Astrocyte (in vitro differentiated cells and primary cell): ENCODE measurements at regions not wholly inside any gene's neighbourhood (a gene's known extent, or its start where the extent isn't known, plus 50 kb on each side); places are given as distances from the start of the nearest gene placed in this dataset.

Experiments used
- DNase-seq: peaks from one replicate; pipeline ENCODE4 v3.0.0-alpha.2; 2010; ENCODE audit warnings: low read depth
- FAIRE-seq: peaks from 2 replicates; lab custom pipeline; 2011; peaks lifted over from hg19 to GRCh38; lab: Jason Lieb, UNC
- H2AFZ ChIP-seq: 2 replicates; pipeline ENCODE4 v1.6.0; 2012; ENCODE audit warnings: low read depth, low read length, inconsistent platforms
- H3K27ac ChIP-seq: 2 replicates; pipeline ENCODE4 v1.5.1; 2011; ENCODE audit warnings: low read depth, low read length, inconsistent platforms
- H3K27me3 ChIP-seq: 2 replicates; pipeline ENCODE4 v1.6.0; 2011; ENCODE audit warnings: low read length, inconsistent platforms; ENCODE audit not compliant: insufficient read depth
- H3K36me3 ChIP-seq: 2 replicates; pipeline ENCODE4 v1.5.1; 2011; ENCODE audit warnings: low read length, inconsistent platforms; ENCODE audit not compliant: insufficient read depth
- H3K4me1 ChIP-seq: 2 replicates; pipeline ENCODE4 v1.5.1; 2011; ENCODE audit warnings: low read length, inconsistent platforms; ENCODE audit not compliant: insufficient read depth
- H3K4me2 ChIP-seq: 2 replicates; pipeline ENCODE4 v1.6.0; 2012; ENCODE audit warnings: low read length, inconsistent platforms
- H3K4me3 ChIP-seq: 2 replicates; pipeline ENCODE4 v1.5.1; 2011; ENCODE audit warnings: low read depth, mild to moderate bottlenecking, low read length, inconsistent platforms; ENCODE audit not compliant: insufficient read depth
- H3K79me2 ChIP-seq: 2 replicates; pipeline ENCODE4 v1.6.0; 2012; ENCODE audit warnings: mild to moderate bottlenecking, low read length, inconsistent platforms; ENCODE audit not compliant: insufficient read depth
- H3K9ac ChIP-seq: 2 replicates; pipeline ENCODE4 v1.6.0; 2012; ENCODE audit warnings: mild to moderate bottlenecking, low read length, inconsistent platforms
- H3K9me3 ChIP-seq: 2 replicates; pipeline ENCODE4 v1.5.1; 2012; ENCODE audit warnings: low read depth, mild to moderate bottlenecking, low read length, inconsistent platforms; ENCODE audit not compliant: insufficient read depth
- H4K20me1 ChIP-seq: 2 replicates; pipeline ENCODE4 v1.6.0; 2012; ENCODE audit warnings: low read length, inconsistent platforms; ENCODE audit not compliant: insufficient read depth
- H3K27ac Mint-ChIP-seq: one replicate; pipeline ENCODE4 v1.8.0; 2021; ENCODE audit warnings: mild to moderate bottlenecking, mixed read lengths; ENCODE audit not compliant: unreplicated experiment
- H3K27me3 Mint-ChIP-seq: one replicate; pipeline ENCODE4 v1.8.0; 2021; ENCODE audit warnings: low read depth, mixed read lengths; ENCODE audit not compliant: unreplicated experiment
- H3K36me3 Mint-ChIP-seq: one replicate; pipeline ENCODE4 v1.8.0; 2021; ENCODE audit warnings: low read depth, mixed read lengths; ENCODE audit not compliant: unreplicated experiment
- H3K4me1 Mint-ChIP-seq: one replicate; pipeline ENCODE4 v1.8.0; 2021; ENCODE audit warnings: low read depth, mixed read lengths; ENCODE audit not compliant: unreplicated experiment
- H3K4me3 Mint-ChIP-seq: one replicate; pipeline ENCODE4 v1.8.0; 2021; ENCODE audit warnings: mild to moderate bottlenecking, moderate library complexity, mixed read lengths; ENCODE audit not compliant: unreplicated experiment
- H3K9me3 Mint-ChIP-seq: one replicate; pipeline ENCODE4 v1.8.0; 2021; ENCODE audit warnings: mild to moderate bottlenecking, mixed read lengths; ENCODE audit not compliant: unreplicated experiment
- CTCF ChIP-seq: IDR thresholded peaks from 2 replicates; pipeline ENCODE4 v1.5.1; 2011; ENCODE audit warnings: low read depth, mild to moderate bottlenecking, inconsistent platforms, low read length, moderate library complexity; ENCODE audit not compliant: insufficient read depth
- EZH2 ChIP-seq: IDR thresholded peaks from 2 replicates; pipeline ENCODE4 v1.6.1; 2012; ENCODE audit warnings: mild to moderate bottlenecking, low read length, inconsistent platforms; ENCODE audit not compliant: insufficient read depth

DNA sequence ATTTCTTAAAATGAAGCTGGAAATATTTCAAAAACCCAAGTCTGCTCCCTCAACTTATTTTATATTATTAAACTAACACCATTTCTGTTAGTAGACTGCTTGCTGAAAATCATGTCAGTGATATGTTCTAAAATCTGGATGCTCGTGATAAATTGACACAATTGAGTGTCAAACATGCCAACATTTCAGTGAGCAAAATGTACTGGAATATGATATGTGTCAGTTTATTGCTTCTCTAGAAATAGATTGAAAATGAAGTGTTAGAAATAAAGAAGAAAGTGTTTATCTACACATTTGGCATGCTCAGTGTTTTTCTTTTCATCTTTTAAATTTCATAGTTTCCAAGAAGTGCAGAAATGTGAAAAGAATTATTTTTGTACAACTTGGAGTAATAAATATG lies 624.6 kb downstream of the SI start:
- Histone ChIP-seq H4K20me1 (no peaks in the 10 kb centered on the region), H3K4me1 (no peaks in the 10 kb centered on the region), H3K4me3 (no peak overlapping the region), H3K27ac (no peak overlapping the region), H3K4me2 (no peak overlapping the region), H2AFZ (no peak overlapping the region), H3K36me3 (no peaks in the 10 kb centered on the region), H3K9me3 (peaks cover under 1% of the 10 kb centered on the region), H3K27me3 (no peaks in the 10 kb centered on the region), H3K79me2 (no peaks in the 10 kb centered on the region), H3K9ac (no peak overlapping the region)
- Mint-ChIP-seq H3K36me3 (no peaks in the 10 kb centered on the region), H3K27me3 (no peaks in the 10 kb centered on the region), H3K9me3 (no peaks in the 10 kb centered on the region), H3K4me3 (no peak overlapping the region), H3K27ac (no peak overlapping the region), H3K4me1 (peaks cover 18% of the 10 kb centered on the region)
- no peak for FAIRE-seq
- DNase-seq = no peak
- no peak for TF ChIP-seq EZH2
- TF ChIP-seq CTCF = no peak

- H3K27me3 Mint-ChIP-seq = no peaks in the 10 kb centered on the region
- FAIRE-seq (no peak), DNase-seq (no peak)
- Histone ChIP-seq H4K20me1 (no peaks in the 10 kb centered on the region), H2AFZ (no peak overlapping the region), H3K4me3 (no peak overlapping the region), H3K36me3 (no peaks in the 10 kb centered on the region), H3K9ac (no peak overlapping the region), H3K4me1 (no peaks in the 10 kb centered on the region), H3K4me2 (no peak overlapping the region), H3K27ac (no peak overlapping the region), H3K79me2 (no peaks in the 10 kb centered on the region), H3K9me3 (peaks cover 5% of the 10 kb centered on the region), H3K27me3 (no peaks in the 10 kb centered on the region)
- H3K36me3 Mint-ChIP-seq = no peaks in the 10 kb centered on the region
- no peak overlapping the region for H3K4me3 Mint-ChIP-seq
- H3K4me1 Mint-ChIP-seq = peaks cover 16% of the 10 kb centered on the region
- H3K27ac Mint-ChIP-seq = no peak overlapping the region
- TF ChIP-seq CTCF (no peak), EZH2 (no peak)
- H3K9me3 Mint-ChIP-seq = peaks cover 3% of the 10 kb centered on the region
Observed at GRCh38 chr3:164452707-164453106, 625.6 kb downstream of the SI start.

DNA sequence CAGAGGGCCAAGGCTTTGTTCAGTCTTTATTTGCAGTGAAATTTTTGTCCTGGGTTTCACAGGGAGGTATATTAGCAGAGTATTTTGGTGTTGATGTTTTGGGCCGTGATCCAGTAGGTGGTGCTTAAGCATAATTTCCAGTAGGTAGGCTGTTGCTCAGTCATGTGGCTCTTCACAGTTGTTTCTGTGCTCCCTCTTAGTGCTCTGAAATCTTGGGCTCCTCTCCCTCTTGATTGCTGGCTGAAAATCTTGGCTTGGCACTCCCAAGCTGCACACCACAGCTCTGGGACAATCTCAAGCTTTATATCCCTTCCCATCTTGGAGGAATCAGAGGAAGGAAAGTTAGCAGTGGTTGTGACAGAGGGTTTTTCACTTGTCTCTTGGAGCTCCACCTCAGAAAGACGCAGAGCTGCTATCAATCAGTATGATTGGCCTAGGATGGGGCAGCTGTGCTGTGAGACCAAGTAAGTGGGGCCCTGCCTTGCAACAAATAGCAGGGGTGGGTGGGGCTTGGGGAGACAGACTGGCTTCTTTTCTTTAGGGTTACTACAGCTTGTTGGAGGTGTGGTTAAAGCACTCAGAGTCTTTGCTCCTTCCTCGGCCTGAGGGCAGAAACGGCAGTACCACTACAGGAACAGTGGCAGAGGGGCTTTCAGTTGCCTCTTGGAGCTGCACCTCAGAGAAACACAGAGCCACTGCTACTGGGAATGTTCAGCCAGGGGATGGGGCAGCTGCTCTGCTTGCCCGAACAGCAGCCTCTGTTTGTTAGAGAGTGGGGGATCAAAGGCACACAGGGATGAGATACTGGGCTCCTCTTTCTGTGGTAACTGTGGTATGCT lies 627.0 kb downstream of the SI start:
- peaks cover 16% of the 10 kb centered on the region for H3K4me1 Mint-ChIP-seq
- H4K20me1 ChIP-seq = no peaks in the 10 kb centered on the region
- H3K79me2 ChIP-seq = no peaks in the 10 kb centered on the region
- no peaks in the 10 kb centered on the region for H3K4me1 ChIP-seq
- H3K4me3 Mint-ChIP-seq = no peak overlapping the region
- no peaks in the 10 kb centered on the region for H3K27me3 ChIP-seq
- peaks cover 4% of the 10 kb centered on the region for H3K9me3 Mint-ChIP-seq
- no peaks in the 10 kb centered on the region for H3K36me3 Mint-ChIP-seq
- H3K4me2 ChIP-seq = no peak overlapping the region
- no peak overlapping the region for H3K27ac Mint-ChIP-seq
- no peak overlapping the region for H3K27ac ChIP-seq
- FAIRE-seq = no peak
- TF ChIP-seq EZH2 = no peak
- TF ChIP-seq CTCF = no peak
- no peak overlapping the region for H2AFZ ChIP-seq
- no peak overlapping the region for H3K4me3 ChIP-seq
- no peak for DNase-seq
- no peaks in the 10 kb centered on the region for H3K36me3 ChIP-seq
- peaks cover 5% of the 10 kb centered on the region for H3K9me3 ChIP-seq
- H3K27me3 Mint-ChIP-seq = no peaks in the 10 kb centered on the region
- no peak overlapping the region for H3K9ac ChIP-seq
